Stimulated activated CD4-positive, alpha-beta T cell treated with anti-CD3 and anti-CD28 coated beads, Interleukin-4, amount 100 ng/mL, for 48 hours (primary cell): ENCODE measurements at regions not wholly inside any gene's neighbourhood (a gene's known extent, or its start where the extent isn't known, plus 50 kb on each side); places are given as distances from the start of the nearest gene placed in this dataset.

Source experiments
- DNase-seq, 2 donors: peaks; one replicate each; pipeline ENCODE4 v3.0.0-alpha.2; 2020; ENCODE audit warnings: low read depth in 2 of 2

GRCh38 chr20:24261351-24261750 lies 208.1 kb upstream of the SYNDIG1 start:
- no peak for DNase-seq

GRCh38 chr20:24257171-24257570 lies 212.3 kb upstream of the SYNDIG1 start:
- DNase-seq, result no peak

GRCh38 chr20:24256307-24256706 lies 213.1 kb upstream of the SYNDIG1 start:
- DNase-seq, result no peak

GRCh38 chr20:24254480-24254879 lies 214.9 kb upstream of the SYNDIG1 start:
- DNase-seq, result no peak

GRCh38 chr20:24253321-24253720 lies 216.1 kb upstream of the SYNDIG1 start:
- no peak for DNase-seq

- no peak for DNase-seq
These were observed 224.3 kb upstream of the SYNDIG1 start for GRCh38 chr20:24245094-24245493.

GRCh38 chr20:24242763-24243162 lies 226.7 kb upstream of the SYNDIG1 start:
- no peak for DNase-seq

GRCh38 chr20:24241466-24241865 lies 228.0 kb upstream of the SYNDIG1 start:
- DNase-seq, result no peak

GRCh38 chr20:24236963-24237362 lies 232.5 kb upstream of the SYNDIG1 start:
- no peak for DNase-seq

- no peak for DNase-seq
These were observed 233.2 kb upstream of the SYNDIG1 start for GRCh38 chr20:24236201-24236600.

- DNase-seq, result no peak
These were observed 233.9 kb upstream of the SYNDIG1 start for GRCh38 chr20:24235296-24236175.

GRCh38 chr20:24227600-24227999 lies 239.0 kb upstream of the GGTLC1 start:
- DNase-seq, result no peak

GRCh38 chr20:24212494-24212893 lies 223.9 kb upstream of the GGTLC1 start:
- no peak for DNase-seq

GRCh38 chr20:24211972-24212371 lies 223.4 kb upstream of the GGTLC1 start:
- DNase-seq, result no peak

GRCh38 chr20:24210356-24210755 lies 221.8 kb upstream of the GGTLC1 start:
- no peak for DNase-seq

GRCh38 chr20:24208652-24209051 lies 220.1 kb upstream of the GGTLC1 start:
- DNase-seq, result no peak

- no peak for DNase-seq
These were observed 219.3 kb upstream of the GGTLC1 start for GRCh38 chr20:24207803-24208300.

- no peak for DNase-seq
These were observed 218.4 kb upstream of the GGTLC1 start for GRCh38 chr20:24206995-24207394.

GRCh38 chr20:24203526-24204183 lies 215.1 kb upstream of the GGTLC1 start:
- no peak for DNase-seq

- DNase-seq, result no peak
These were observed 210.9 kb upstream of the GGTLC1 start for GRCh38 chr20:24199501-24199900.

- DNase-seq, result no peak
These were observed 205.6 kb upstream of the GGTLC1 start for GRCh38 chr20:24194143-24194542.

- no peak for DNase-seq
These were observed 202.3 kb upstream of the GGTLC1 start for GRCh38 chr20:24190905-24191304.

- DNase-seq, result no peak
These were observed 197.2 kb upstream of the GGTLC1 start for GRCh38 chr20:24185791-24186190.
